ENCODE measurements at regions not wholly inside any gene's neighbourhood (a gene's known extent, or its start where the extent isn't known, plus 50 kb on each side); places are given as distances from the start of the nearest gene placed in this dataset.

DNA sequence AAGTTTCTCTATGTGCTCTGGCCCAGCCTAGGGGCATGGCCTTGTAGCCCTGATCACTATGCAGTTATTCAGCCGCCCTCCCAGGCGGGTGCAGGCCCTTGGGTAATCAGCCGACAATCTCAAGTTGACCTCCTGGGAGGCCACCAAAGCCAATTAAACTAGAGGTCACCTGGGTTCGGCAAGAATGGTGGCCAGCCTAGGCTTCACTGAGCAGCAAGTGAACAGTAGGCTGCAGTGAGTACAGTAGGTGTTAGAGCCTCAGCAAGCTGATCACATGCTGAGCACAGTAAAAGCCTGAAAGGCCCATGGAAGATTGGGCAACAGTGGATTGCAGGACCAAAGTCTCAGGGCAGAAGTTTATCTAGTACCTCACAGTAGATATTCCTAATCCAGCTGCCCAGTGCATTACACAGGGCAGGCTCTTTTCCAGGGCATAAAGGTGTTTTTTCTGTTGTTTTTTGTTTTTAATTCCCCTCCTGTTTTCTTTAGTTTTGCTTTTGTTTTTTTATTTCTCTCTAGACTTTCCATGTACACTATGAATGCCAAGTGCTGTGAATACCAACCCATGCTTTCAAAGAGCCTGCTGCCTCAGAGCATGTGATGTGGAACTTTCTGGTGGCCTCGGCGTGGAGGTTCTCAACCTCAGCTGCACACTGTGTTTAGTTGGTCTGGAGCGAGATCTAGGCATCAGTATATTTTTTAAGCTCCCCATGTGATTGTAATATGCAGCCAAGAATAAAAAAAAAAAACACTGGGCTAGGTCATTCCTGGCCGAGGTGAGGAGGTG lies 55.9 kb upstream of the ATL2 start (continued):
- TF ChIP-seq ZNF414 (CRISPR knock-in tag; IDR thresholded peaks at IDR 0.05) (peak; percentile 97), KLF13 (CRISPR knock-in tag; IDR thresholded peaks at IDR 0.05) (no peak), ZNF331 (CRISPR knock-in tag; IDR thresholded peaks at IDR 0.05) (peak; percentile 100), ZNF256 (CRISPR knock-in tag; conservative IDR thresholded peaks at IDR 0.05) (0 out of 2 replicates have a peak, but pooled peaks have one; percentile 81), ZNF160 (CRISPR knock-in tag; IDR thresholded peaks at IDR 0.05) (peak; percentile 64; the same call in 1 of the 2 replicates), ZNF44 (CRISPR knock-in tag; IDR thresholded peaks at IDR 0.05) (no peak), TOPORS (CRISPR knock-in tag; IDR thresholded peaks at IDR 0.05) (peak; percentile 87), KLF12 (CRISPR knock-in tag; IDR thresholded peaks at IDR 0.05; ENCODE audit: borderline replicate concordance) (no peak), PCBP1 (IDR thresholded peaks at IDR 0.05; ENCODE audit: borderline replicate concordance, low read depth, low read length) (no peak), ZNF850 (CRISPR knock-in tag; conservative IDR thresholded peaks at IDR 0.05) (no peak), TBL1XR1 (IDR thresholded peaks at IDR 0.05; ENCODE audit: borderline replicate concordance, low read length, partially characterized antibody) (peak; percentile 80), BHLHE40 (IDR thresholded peaks at IDR 0.05; ENCODE audit: low read length) (peak; percentile 81), ZMYM2 (CRISPR knock-in tag; IDR thresholded peaks at IDR 0.05) (peak; percentile 99), ZFP1 (CRISPR knock-in tag; IDR thresholded peaks at IDR 0.05) (peak; percentile 95; the same call in 1 of the 2 replicates), MIXL1 (CRISPR knock-in tag; IDR thresholded peaks at IDR 0.05) (peak; percentile 93), ZNF354B (CRISPR knock-in tag; IDR thresholded peaks at IDR 0.05) (0 out of 2 replicates have a peak, but pooled peaks have one; percentile 41), ZFP37 (CRISPR knock-in tag; IDR thresholded peaks at IDR 0.05; ENCODE audit: borderline replicate concordance) (no peak; the same call in 1 of the 2 replicates), MTF1 (CRISPR knock-in tag; IDR thresholded peaks at IDR 0.05) (no peak)
- TF ChIP-seq, protein P1, sequence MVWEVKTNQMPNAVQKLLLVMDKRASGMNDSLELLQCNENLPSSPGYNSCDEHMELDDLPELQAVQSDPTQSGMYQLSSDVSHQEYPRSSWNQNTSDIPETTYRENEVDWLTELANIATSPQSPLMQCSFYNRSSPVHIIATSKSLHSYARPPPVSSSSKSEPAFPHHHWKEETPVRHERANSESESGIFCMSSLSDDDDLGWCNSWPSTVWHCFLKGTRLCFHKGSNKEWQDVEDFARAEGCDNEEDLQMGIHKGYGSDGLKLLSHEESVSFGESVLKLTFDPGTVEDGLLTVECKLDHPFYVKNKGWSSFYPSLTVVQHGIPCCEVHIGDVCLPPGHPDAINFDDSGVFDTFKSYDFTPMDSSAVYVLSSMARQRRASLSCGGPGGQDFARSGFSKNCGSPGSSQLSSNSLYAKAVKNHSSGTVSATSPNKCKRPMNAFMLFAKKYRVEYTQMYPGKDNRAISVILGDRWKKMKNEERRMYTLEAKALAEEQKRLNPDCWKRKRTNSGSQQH (CRISPR knock-in tag; IDR thresholded peaks at IDR 0.05; ENCODE audit: low read depth), result no peak
- TF ChIP-seq, protein P2, sequence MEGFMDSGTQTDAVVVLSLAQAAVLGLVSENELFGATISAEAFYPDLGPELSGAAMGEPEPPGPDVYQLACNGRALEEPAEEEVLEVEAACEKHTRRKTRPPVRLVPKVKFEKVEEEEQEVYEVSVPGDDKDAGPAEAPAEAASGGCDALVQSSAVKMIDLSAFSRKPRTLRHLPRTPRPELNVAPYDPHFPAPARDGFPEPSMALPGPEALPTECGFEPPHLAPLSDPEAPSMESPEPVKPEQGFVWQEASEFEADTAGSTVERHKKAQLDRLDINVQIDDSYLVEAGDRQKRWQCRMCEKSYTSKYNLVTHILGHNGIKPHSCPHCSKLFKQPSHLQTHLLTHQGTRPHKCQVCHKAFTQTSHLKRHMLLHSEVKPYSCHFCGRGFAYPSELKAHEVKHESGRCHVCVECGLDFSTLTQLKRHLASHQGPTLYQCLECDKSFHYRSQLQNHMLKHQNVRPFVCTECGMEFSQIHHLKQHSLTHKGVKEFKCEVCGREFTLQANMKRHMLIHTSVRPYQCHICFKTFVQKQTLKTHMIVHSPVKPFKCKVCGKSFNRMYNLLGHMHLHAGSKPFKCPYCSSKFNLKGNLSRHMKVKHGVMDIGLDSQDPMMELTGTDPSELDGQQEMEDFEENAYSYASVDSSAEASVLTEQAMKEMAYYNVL (CRISPR knock-in tag; IDR thresholded peaks at IDR 0.05; ENCODE audit: borderline replicate concordance), result peak; percentile 97
- TF ChIP-seq, protein P3, sequence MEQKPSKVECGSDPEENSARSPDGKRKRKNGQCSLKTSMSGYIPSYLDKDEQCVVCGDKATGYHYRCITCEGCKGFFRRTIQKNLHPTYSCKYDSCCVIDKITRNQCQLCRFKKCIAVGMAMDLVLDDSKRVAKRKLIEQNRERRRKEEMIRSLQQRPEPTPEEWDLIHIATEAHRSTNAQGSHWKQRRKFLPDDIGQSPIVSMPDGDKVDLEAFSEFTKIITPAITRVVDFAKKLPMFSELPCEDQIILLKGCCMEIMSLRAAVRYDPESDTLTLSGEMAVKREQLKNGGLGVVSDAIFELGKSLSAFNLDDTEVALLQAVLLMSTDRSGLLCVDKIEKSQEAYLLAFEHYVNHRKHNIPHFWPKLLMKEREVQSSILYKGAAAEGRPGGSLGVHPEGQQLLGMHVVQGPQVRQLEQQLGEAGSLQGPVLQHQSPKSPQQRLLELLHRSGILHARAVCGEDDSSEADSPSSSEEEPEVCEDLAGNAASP (CRISPR knock-in tag; IDR thresholded peaks at IDR 0.05; ENCODE audit: borderline replicate concordance), result peak; percentile 97
- TF ChIP-seq, protein P4, sequence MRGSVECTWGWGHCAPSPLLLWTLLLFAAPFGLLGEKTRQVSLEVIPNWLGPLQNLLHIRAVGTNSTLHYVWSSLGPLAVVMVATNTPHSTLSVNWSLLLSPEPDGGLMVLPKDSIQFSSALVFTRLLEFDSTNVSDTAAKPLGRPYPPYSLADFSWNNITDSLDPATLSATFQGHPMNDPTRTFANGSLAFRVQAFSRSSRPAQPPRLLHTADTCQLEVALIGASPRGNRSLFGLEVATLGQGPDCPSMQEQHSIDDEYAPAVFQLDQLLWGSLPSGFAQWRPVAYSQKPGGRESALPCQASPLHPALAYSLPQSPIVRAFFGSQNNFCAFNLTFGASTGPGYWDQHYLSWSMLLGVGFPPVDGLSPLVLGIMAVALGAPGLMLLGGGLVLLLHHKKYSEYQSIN (CRISPR knock-in tag; IDR thresholded peaks at IDR 0.05; ENCODE audit: borderline replicate concordance), result no peak
- TF ChIP-seq, protein P5, sequence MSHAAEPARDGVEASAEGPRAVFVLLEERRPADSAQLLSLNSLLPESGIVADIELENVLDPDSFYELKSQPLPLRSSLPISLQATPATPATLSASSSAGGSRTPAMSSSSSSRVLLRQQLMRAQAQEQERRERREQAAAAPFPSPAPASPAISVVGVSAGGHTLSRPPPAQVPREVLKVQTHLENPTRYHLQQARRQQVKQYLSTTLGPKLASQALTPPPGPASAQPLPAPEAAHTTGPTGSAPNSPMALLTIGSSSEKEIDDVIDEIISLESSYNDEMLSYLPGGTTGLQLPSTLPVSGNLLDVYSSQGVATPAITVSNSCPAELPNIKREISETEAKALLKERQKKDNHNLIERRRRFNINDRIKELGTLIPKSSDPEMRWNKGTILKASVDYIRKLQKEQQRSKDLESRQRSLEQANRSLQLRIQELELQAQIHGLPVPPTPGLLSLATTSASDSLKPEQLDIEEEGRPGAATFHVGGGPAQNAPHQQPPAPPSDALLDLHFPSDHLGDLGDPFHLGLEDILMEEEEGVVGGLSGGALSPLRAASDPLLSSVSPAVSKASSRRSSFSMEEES (CRISPR knock-in tag; IDR thresholded peaks at IDR 0.05), result peak; percentile 99
